GM23338 (cell line): ENCODE measurements at regions not wholly inside any gene's neighbourhood (a gene's known extent, or its start where the extent isn't known, plus 50 kb on each side); places are given as distances from the start of the nearest gene placed in this dataset.
"Not testable (repeated sequence)": the region's sequence is repeated elsewhere in the genome, so short reads cannot be mapped to it uniquely, and the experiment has no call there.

Experiments used
- EZH2 ChIP-seq: fragments of 200-600 bp; sonication (generic); IDR thresholded peaks from one replicate; pipeline ENCODE4 v1.8.0; 2017; ENCODE audit warnings: antibody characterized with exemption, mild to moderate bottlenecking, low read depth; ENCODE audit not compliant: unreplicated experiment
- JUNB ChIP-seq: IDR thresholded peaks from one replicate; pipeline ENCODE4 v1.6.1; 2016; ENCODE audit warnings: antibody characterized with exemption; ENCODE audit not compliant: unreplicated experiment
- POLR2AphosphoS5 ChIP-seq: IDR thresholded peaks from 2 replicates; pipeline ENCODE4 v1.6.1; 2016; ENCODE audit warnings: antibody characterized with exemption, low read depth
- TF ChIP-seq, protein P1 (sequence below), 2 experiments: fragments of 200-600 bp in 1 of 2; sonication (generic) in 1 of 2; conservative IDR thresholded peaks; 2 replicates each; pipeline versions ENCODE4 v1.5.1 to v1.6.1; 2016 to 2017; ENCODE audit warnings: antibody characterized with exemption in 2 of 2, low read depth in 2 of 2, mild to moderate bottlenecking in 2 of 2, moderate library complexity in 1 of 2
- TF ChIP-seq, protein P2 (sequence below): IDR thresholded peaks from one replicate; pipeline ENCODE4 v1.6.1; 2018; ENCODE audit warnings: antibody characterized with exemption; ENCODE audit not compliant: unreplicated experiment

GRCh38 chr16:29222615-29223014 lies 183.9 kb downstream of the NPIPB11 start:
- TF ChIP-seq, protein P1, sequence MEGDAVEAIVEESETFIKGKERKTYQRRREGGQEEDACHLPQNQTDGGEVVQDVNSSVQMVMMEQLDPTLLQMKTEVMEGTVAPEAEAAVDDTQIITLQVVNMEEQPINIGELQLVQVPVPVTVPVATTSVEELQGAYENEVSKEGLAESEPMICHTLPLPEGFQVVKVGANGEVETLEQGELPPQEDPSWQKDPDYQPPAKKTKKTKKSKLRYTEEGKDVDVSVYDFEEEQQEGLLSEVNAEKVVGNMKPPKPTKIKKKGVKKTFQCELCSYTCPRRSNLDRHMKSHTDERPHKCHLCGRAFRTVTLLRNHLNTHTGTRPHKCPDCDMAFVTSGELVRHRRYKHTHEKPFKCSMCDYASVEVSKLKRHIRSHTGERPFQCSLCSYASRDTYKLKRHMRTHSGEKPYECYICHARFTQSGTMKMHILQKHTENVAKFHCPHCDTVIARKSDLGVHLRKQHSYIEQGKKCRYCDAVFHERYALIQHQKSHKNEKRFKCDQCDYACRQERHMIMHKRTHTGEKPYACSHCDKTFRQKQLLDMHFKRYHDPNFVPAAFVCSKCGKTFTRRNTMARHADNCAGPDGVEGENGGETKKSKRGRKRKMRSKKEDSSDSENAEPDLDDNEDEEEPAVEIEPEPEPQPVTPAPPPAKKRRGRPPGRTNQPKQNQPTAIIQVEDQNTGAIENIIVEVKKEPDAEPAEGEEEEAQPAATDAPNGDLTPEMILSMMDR (conservative IDR thresholded peaks at IDR 0.05; ENCODE audit: low read depth in 2 of 2), result not testable (repeated sequence)
- TF ChIP-seq JUNB, POLR2AphosphoS5, EZH2: not testable (repeated sequence)
- TF ChIP-seq, protein P2, sequence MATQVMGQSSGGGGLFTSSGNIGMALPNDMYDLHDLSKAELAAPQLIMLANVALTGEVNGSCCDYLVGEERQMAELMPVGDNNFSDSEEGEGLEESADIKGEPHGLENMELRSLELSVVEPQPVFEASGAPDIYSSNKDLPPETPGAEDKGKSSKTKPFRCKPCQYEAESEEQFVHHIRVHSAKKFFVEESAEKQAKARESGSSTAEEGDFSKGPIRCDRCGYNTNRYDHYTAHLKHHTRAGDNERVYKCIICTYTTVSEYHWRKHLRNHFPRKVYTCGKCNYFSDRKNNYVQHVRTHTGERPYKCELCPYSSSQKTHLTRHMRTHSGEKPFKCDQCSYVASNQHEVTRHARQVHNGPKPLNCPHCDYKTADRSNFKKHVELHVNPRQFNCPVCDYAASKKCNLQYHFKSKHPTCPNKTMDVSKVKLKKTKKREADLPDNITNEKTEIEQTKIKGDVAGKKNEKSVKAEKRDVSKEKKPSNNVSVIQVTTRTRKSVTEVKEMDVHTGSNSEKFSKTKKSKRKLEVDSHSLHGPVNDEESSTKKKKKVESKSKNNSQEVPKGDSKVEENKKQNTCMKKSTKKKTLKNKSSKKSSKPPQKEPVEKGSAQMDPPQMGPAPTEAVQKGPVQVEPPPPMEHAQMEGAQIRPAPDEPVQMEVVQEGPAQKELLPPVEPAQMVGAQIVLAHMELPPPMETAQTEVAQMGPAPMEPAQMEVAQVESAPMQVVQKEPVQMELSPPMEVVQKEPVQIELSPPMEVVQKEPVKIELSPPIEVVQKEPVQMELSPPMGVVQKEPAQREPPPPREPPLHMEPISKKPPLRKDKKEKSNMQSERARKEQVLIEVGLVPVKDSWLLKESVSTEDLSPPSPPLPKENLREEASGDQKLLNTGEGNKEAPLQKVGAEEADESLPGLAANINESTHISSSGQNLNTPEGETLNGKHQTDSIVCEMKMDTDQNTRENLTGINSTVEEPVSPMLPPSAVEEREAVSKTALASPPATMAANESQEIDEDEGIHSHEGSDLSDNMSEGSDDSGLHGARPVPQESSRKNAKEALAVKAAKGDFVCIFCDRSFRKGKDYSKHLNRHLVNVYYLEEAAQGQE, result not testable (repeated sequence)
